Stimulated activated CD4-positive, alpha-beta T cell treated with anti-CD3 and anti-CD28 coated beads, Interleukin-12 subunit alpha, Interleukin-12 subunit beta, amount 100 ng/mL, for 48 hours (primary cell): ENCODE measurements at regions not wholly inside any gene's neighbourhood (a gene's known extent, or its start where the extent isn't known, plus 50 kb on each side); places are given as distances from the start of the nearest gene placed in this dataset.

Experiments
- DNase-seq, 3 donors: peaks; one replicate each; pipeline ENCODE4 v3.0.0-alpha.2; 2020; ENCODE audit warnings: low read depth in 2 of 3, low spot score in 1 of 3

DNA sequence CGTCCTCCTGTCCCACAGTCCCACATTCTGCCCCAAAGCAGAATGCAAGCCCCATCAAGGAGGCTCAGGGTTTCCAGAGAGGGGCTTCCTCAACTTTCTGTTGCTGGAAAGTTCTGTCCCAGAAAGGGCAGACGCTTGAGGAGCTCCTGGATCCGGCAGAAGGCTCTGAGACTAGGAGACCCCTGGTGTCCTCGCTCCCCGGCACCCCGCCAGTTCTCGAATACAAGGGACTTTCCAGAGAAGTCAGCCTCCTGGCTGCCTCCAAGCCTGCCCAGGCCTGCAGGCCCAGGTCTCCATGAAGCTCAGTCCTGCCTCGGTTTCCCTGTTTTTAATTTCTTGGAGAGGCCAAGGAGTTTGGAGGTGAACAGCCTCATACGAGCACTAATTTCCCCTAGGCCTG, 150.4 kb downstream of the CEBPB start:
- DNase-seq = no peak

DNA sequence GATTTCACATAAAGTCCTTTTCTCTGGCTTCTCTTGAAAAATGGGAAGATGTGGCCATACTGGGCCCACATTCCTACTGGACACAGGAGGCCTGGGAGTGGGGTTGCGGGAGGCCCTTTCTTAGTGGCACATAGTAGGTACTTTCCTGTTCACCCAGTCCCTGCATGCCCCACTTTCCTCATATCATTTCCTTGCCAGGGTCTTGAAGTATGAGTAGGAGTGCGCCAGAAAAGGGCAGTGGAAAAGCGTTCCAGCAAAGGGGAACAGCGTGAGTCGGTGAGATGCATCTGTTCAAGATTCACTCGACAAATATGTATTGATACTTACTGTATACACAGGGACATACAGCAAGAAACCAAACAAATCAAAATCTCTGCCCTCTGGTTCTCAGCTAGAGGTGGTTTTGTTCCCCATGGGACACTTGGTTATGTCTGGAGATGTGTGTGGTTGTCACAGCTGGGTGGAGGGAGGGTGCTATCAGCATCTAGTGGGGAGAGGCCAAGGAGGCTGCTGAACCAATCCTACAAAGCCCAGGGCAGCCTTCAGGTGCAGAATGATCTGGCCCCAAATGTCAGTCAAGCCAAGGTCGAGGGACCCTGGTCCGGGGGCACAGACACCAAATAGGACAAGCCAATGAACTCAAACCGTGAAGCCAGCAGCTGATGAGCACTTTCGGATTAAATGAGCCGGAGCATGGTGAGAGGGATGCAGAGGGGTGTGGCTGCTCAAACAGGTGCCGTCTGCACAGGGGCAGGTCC, 151.4 kb downstream of the CEBPB start:
- DNase-seq = no peak

DNA sequence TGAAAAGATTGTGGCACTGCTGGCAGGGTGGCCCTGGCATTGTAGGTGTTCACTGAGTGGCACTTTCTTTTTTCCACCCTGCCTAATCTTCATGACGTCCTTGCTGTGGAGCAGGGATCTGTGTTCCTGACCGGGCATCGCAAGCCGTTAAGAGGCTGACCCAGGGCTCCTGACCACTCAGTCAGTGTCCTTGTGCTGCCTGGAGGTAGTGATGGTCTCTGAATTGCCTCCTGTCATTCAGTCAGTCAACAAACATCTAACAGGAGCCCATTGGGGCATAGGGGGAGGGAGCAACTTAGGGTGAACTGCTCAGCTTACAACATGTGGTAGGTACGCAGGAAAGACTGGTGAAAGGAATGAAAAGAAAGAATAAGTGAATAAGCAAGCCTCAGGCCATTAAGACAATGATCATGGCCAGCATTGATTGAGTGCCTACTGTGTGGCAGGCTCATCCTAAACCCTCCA, 152.0 kb downstream of the CEBPB start:
- DNase-seq = no peak

DNA sequence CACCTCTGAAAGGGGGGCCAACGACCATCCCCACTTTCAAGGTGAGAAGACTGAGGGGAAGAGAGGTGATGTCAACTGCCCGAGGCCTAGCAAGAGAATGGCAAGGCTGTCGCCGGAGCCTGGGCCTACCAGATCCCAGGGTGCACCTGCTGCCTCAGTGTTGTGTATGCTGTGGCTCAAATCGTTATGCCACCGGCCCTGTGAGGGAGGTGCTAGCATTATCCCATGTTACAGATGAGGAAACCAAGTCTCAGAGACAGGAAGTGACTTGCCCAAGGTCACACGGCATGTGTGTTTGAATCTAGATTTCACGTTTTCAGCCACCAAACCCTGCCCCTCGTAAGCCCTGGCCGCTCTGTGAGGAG, 152.5 kb downstream of the CEBPB start:
- no peak for DNase-seq

DNA sequence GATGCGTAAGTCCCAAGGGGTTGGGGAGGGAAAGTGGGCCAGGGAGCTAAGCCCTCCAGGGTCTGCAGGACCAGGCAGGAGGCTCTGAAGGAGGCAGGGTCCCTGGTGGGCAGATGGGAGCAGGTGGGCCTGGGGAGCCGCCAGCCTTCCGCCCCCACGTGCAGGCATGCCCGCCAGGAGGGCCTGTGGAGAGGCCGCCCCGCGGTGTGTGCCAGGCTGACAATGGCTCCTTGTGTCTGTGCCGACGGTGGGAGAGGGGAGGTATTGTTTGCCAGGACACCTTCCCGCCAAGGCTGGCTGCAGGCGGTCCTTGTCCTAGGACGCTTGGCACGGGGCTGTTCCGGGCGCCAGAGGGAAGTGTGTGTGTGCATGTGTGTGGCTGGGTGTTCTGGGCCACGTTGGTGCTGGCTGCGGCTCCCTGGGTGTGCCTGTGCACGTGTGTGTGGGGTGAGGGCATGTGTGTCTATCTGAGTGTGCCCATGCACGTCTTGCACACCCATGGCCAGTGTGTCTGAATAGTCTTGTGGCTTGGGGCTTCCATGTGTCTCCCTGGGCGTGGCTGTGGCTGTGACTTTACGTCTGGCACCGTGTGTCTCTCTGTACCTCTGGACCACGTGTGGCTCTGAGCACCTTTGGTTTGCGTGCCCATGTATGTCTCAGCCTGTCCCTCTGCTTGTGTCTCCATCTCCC, 153.0 kb downstream of the CEBPB start:
- no peak for DNase-seq

DNA sequence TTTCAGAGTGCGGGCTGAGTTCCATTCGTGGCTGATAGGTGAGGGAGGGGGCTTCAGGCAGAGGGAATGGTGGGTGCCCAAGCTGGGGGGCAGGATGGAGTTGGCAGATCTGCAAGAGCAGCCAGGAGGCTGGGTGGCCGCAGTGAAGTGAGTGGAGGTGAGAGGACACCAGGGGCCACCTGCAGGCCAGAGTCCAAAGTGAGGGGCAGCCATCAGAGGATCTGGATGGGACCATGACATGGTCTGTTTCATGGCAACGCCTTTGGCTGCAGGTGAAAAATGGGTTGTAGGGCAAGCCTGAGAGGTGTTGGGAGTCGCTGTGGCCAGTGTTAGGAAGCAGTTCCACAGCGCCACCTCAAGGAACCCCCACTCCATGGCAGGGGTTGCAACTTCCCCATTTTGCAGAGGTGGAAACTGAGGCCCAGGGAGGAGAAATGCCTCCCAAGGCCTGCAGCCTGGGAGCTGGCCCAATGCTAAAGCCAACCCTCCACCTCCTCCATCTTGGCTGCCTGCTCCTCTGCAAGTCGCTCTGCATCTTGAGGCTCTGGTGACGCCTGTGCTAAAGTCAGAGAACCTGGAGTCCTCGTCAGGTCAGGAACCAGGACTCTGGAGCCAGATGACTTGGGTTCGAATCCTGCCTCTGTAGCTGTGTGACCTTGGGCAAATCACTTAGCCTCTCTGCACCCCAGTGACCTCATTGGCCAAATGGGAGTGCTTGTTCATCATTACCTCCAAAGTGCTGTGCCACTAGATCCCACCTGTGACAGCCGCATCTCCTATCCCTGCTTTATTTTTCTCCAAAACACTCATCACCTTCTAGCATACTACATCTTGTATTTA, 153.8 kb downstream of the CEBPB start:
- no peak for DNase-seq

DNA sequence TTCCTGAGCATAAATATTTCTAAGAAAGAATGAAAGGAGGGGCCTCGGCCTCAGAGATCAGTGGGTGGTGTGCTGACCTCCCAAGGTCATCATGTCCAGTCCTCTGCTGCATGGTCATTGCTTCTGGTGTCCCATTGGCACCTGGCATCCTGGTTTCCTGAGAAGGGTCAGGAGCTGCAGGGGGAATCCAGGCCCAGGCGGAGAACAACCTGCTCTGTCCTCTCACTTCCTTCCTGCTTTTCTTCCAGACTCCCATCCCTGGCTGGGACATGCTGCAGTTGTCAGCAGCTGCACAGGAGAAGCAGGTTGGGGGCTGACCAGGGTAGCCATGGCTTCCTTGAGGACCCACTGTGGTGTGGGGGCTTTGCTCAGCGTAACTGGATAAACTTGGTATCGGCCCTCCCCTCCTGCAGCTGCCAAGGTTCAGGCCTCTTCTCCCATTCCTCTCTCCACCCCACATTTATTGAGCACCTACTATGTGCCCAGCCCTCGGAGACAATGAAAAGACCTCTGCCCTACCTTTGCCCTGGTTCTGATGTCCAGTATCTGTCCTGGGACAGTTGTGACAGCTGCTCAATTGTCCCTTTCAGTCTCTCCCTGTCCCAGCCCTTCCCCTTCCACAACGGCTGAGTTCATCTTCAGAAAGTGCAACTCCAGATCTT, 155.2 kb downstream of the CEBPB start:
- no peak for DNase-seq

DNA sequence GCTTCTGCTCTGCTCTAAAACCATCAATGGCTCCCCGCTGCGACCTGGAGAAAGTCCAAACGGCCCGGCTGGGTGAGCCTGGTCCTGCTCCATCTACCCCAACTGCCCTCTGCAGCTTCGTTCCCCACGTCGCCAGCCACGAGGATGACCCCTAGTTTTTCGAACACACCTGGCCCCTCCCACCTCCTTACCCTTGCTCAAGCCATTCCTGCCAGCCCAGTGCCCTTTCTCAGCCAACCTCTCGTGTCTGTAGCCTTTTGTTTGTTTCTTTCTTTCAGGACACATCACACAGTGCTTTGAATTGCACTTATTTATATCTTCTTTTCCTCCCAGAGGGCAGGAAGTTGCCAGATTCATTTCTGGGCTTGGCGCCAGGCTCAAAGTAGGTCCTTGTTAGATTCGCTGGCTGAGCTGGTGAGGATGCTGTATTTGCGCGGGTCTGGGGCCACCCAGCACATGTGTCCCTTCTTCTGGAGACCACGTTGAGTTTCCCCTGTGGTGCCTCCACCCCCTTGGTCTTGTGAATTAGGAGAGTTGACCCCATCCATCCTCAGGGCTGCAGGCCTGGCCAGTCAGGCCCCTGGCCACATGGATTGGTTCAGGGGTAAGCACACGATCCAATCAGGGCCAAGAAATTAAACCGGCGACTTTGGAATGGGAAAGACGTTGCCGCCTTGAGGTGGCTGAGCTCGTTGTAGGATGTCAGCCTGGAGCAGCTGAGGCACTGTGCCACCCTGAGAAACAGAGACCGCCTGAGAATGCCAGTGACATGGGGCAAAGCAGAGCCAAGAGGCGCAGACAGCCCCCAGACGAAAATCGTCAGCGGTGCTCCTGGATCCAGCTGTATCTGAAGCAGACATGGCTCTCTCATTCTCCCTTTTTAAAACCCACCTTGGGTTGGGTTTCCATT, 156.0 kb downstream of the CEBPB start:
- DNase-seq = no peak

DNA sequence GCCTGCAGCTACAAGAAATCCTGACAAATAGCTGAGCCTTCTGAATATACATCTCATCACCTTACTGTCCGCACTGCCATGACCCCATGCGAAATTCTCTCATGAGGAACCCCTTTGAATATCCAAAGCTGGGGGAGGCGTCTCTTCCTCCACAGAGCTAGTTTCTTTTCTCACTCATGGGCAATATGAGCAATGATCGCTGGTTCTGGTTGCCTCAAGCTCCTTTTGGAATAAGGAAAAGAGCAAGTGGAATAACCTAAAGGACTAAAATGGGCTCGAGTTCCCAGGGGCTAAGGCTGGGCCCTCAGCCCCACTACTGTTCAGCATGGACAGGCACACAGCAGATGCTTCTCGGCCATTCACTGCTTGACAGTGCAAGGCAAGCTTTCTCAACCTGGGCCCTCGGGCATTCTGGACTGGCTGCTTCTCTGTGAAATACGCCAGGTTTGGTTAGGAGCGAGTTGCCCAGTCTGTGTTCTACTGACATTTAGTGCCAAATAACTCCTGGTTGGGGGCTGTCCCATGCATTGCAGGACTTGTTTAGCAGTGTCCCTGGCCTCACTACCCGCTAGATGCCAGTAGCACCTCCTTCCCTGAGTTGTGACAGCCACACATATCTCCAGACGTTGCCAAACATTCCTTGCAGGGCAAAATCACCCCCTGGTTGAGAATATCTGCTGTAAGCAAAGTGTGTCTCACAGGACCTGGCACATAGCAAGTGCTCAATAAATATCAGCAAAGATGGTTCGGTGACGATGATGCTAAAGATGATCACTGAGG, 156.8 kb downstream of the CEBPB start:
- no peak for DNase-seq

DNA sequence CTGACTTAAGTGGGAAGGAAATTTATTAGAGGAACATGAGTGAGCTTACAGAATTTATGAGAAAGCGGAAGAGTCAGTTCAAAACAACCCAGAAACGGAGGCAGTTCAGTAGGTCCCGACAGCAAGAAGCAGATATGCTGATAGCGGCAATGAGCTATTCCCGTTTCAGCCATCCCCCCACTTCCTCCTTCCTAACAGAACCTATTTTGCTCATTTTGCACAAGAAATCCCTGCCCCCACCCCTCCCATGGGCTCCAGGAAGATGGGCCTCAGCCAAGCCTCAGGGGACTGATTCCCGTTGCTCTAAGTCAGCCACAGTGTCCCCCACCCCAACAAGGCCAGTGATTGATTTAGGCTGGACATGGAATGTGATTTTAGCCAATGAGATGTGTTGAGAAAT, 157.5 kb downstream of the CEBPB start:
- no peak for DNase-seq

DNA sequence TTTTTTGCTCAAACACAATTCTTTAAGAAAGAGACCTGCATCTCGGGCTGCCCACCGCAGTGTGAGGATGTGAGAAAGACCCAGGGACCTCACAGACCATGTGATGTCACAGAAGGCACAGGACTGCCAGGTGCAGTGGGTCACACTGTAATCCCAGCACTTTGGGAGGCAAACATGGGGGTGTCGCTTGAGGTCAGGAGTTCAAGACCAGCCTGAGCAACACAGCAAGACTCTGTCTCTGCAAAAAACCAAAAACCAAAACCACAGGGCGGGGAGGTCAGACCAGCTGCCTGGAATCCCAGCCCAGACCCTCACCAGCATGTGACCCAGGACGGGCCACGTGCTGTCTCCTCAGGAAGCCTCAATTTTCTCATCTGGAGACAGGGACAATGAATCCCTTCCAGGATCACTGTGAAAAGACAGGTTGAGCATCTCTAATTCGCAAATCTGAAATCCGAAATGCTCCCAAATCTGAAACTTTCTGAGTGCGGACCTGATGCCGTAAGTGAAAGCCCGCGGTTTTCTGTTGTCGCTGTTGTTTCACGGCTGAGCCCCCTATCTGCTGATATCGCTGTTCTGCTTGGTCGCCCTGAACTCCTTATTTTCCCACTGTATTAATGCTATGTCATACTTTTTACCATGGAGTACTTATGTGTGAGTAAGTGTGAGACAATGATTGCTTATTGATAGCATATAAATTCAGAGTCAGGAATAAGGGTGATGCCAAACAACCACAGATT, 159.5 kb upstream of the PTPN1 start:
- DNase-seq = no peak

DNA sequence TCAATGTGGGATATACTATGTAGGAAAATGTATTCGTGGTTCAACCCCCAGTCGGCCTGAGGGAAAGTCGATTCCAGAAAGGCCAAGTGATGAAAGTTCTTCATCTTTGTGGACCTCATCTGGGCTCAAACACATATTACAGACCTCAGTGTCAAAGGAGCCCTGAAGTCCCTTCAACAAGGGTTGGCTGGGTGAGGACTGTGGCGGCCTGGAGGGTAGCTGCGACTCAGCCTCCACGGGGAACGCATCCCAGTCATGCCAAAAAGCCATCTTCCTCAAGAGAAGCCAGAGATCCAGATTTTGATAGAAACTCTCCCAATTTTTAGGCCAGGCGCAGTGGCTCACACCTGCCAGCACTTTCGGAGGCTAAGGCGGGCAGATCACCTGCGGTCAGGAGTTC, 158.6 kb upstream of the PTPN1 start:
- DNase-seq = no peak

DNA sequence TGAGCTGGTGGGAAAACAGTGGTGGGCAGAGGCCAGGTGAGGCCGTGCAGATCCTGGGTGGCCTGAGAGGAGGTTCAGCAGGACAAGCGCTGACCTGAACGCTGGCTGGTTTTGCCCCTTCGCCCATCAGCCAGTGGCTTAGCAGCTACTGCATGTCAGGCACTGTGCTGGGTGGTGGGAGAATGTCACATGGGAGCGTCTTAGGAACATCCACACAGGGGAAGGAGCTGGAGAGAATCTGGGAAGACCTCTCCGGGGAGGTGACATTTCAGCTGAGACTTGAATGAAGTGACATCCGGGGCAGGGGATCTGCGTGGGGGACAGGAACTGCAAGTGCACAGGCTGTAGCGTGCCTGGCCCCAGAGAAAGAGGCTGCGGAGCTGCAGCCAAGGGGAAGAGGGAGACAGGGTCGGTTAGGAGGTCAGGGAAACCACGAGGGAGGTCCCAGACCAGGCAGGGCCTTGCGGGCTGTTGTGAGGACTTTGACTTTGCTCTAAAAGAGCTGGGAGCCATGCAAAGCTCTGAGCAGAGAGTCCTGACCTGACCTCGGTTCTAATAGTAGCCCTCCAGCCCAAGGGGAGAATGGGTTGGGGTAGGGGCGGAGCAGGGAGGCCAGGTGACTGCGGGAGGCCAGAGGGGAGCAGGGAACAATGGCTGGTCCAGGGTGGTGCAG, 156.8 kb upstream of the PTPN1 start:
- no peak for DNase-seq

DNA sequence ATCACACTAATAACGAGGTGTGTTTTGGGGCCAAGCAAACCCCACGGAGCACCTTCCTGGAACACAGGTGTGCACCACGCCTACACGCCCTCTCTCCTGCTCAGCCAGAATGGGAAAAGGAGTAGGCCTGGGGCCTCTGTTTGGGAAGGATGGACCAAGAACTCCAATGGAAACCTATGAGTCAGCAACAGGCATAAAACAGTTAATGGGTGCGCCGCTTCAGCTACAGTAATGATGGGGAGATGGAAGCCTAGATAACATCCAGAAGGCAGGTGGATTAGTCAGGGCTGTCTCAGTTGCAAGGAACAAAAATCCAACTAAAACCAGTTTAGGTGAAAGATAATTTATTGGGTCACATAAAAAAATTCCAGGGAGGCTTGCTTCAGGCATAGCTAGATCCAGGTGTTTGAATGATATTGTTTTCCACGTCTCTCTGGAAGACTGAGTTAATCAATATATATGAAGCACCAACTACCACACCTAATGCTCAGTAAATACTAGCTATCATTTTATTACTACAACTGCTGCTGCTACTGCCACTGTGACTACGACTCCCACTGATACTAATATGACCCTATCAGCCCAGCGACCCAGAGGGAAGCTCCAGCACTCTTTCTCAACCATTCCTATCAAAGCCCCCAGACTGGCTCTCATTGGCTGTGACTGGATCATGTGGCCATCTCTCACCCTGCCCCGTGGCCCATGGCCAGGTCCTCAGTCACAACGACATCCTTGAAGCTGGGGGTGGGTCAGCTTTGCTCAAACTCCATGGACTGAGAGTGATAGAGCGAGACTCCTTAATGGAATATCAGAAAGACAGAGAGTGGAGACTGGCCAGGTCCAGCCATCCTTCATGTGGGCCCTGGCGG, 155.2 kb upstream of the PTPN1 start:
- DNase-seq = no peak

DNA sequence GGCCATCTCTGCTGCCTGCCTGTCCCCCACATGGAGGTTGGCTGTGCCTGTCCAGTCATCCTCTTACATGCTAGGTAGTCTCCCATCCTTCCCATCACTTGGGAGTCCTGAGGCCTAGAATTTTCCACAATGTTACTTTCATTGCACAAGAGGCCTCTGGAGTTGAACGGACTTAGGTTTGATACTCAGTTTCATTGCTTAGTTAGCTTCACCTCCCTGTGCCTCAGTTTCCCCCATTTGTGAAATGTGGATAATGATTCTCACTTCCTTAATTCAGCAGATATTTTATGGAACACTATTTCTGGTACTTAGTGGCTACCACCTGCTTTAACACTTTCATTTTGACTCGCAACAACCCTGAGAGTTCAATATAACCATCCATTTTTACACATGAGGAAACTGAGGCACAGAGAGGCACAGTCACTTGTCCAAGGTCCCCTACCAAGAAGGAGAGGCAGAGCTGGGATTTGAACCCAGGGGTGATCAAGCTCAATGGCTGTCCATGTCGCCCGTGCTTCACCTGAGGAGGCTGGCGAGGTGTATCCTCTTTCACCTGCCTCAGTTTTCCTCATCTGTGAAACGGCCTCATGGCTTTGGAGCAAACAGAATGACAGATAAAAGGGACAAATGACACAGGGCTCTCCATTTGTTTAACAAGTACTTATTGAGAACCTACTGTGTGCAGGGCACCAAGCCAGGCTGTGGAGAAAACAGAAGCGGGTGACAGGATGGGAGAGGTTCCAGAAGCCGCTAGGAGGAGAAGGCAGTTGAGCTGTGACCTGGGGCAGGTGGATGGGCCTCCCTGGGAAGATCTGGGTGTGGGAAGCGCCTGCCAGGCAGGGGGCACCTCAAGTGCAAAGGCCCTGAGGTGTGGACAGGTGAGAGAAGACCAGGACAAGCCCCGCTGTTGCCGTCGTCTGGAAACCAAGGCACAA, 154.3 kb upstream of the PTPN1 start:
- no peak for DNase-seq

DNA sequence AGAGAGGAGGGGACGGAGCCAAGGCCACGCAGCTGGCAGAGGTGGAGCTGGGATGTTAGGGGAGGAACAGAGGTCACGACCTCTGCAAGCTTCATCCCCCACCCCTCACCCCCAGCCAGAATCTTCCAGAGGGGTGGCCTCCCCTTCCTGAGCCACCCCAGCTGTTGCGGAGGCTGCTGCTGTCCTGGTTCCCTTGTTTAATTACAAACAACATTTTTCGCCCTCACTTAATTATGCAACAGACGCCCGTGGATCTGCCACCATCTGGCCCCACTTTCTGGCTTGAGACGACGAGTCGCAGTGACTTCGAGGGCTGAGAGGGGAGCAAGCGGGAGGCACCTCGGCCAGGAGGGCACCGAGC, 153.7 kb upstream of the PTPN1 start:
- DNase-seq = no peak
